OCI-LY1 (cell line): ENCODE measurements at regions not wholly inside any gene's neighbourhood (a gene's known extent, or its start where the extent isn't known, plus 50 kb on each side); places are given as distances from the start of the nearest gene placed in this dataset.

Source experiments
- EZH2 ChIP-seq: fragments of 200-600 bp; sonication (generic), shearing (Covaris generic); IDR thresholded peaks from 2 replicates; pipeline ENCODE4 v1.8.0; 2017; ENCODE audit warnings: borderline replicate concordance, mixed run types, mild to moderate bottlenecking, antibody characterized with exemption, low read length, moderate library complexity, mixed read lengths
- TF ChIP-seq, protein P1 (sequence below): fragments of 200-600 bp; sonication (generic), shearing (Covaris generic); IDR thresholded peaks from 2 replicates; pipeline ENCODE4 v1.5.1; 2017; ENCODE audit warnings: mild to moderate bottlenecking, antibody characterized with exemption, low read length, moderate library complexity, mixed read lengths

DNA sequence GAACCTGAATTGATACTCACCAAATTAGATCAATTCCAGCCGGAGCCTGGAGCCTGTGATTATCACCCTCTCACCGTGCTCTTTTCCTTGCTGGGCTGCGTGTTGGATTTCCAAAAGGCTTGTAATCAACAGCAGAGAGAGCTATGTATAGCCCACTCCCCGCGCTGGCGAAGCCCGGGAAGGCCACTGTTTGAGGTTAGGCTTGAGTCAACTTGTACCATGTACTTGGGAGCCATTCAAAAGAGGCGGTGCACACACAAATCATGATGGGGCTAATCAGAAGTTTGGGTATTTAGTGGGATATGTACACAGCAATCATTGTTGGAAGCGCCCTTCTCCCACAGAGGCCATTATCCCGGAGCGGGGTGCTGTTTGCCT, 151.6 kb downstream of the GLI2 start:
- TF ChIP-seq EZH2: no peak
- TF ChIP-seq, protein P1, sequence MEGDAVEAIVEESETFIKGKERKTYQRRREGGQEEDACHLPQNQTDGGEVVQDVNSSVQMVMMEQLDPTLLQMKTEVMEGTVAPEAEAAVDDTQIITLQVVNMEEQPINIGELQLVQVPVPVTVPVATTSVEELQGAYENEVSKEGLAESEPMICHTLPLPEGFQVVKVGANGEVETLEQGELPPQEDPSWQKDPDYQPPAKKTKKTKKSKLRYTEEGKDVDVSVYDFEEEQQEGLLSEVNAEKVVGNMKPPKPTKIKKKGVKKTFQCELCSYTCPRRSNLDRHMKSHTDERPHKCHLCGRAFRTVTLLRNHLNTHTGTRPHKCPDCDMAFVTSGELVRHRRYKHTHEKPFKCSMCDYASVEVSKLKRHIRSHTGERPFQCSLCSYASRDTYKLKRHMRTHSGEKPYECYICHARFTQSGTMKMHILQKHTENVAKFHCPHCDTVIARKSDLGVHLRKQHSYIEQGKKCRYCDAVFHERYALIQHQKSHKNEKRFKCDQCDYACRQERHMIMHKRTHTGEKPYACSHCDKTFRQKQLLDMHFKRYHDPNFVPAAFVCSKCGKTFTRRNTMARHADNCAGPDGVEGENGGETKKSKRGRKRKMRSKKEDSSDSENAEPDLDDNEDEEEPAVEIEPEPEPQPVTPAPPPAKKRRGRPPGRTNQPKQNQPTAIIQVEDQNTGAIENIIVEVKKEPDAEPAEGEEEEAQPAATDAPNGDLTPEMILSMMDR: no peak
